Transverse colon (tissue), 4 donors: ENCODE measurements at regions not wholly inside any gene's neighbourhood (a gene's known extent, or its start where the extent isn't known, plus 50 kb on each side); places are given as distances from the start of the nearest gene placed in this dataset.

Source experiments
- CTCF ChIP-seq, 5 experiments: fragments of 200-600 bp in 3 of 5; fragments of 450-650 bp in 2 of 5; sonication (generic) in 3 of 5; IDR thresholded peaks; 1 replicate in 2 of 5; 2 replicates in 3 of 5; pipeline ENCODE4 v1.5.1; 2016 to 2017; ENCODE audit warnings: antibody characterized with exemption in 5 of 5, inconsistent platforms in 3 of 5, mild to moderate bottlenecking in 2 of 5, moderate library complexity in 1 of 5
- EP300 ChIP-seq: sonication (generic); formaldehyde crosslinking; IDR thresholded peaks from one replicate; pipeline ENCODE4 v1.6.1; 2017; ENCODE audit warnings: antibody characterized with exemption, low read depth
- POLR2A ChIP-seq: fragments of 450-650 bp; IDR thresholded peaks from one replicate; pipeline ENCODE4 v1.6.1; 2016; ENCODE audit warnings: antibody characterized with exemption, mild to moderate bottlenecking, moderate library complexity
- POLR2AphosphoS5 ChIP-seq, 3 donors: sonication (generic); formaldehyde crosslinking; IDR thresholded peaks; one replicate each; pipeline ENCODE4 v1.6.1; 2016; ENCODE audit warnings: antibody characterized with exemption in 3 of 3

GRCh38 chr7:25894902-25895791 lies 256.9 kb upstream of the NFE2L3 start:
- TF ChIP-seq CTCF (IDR thresholded peaks at IDR 0.05) (peak; percentile 71 to 78 (median 75)), POLR2A (no peak), POLR2AphosphoS5 (IDR thresholded peaks at IDR 0.05) (no peak), EP300 (no peak)
